ENCODE measurements at regions not wholly inside any gene's neighbourhood (a gene's known extent, or its start where the extent isn't known, plus 50 kb on each side); places are given as distances from the start of the nearest gene placed in this dataset.

GRCh38 chr5:85452322-85453025 is 1067.8 kb upstream of the EDIL3 start (continued):
- TF ChIP-seq RAD21 (IDR thresholded peaks at IDR 0.05): no peak

DNA sequence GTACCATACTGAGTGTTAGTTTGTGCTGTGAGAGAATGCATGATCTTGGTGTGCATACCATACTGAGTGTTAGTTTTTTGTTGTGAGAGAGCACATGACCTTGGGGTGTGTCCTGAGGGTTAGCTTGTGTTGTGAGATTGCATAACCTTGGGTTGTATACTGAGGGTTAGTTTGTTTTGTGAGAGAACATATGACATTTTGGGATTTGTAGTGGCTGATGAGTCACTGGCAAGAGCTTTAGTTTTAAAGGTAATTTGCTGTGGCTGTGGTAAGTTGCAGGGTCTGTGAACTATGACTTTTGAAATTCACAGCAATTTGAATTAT is 1068.3 kb upstream of the EDIL3 start:
- H3K36me3 ChIP-seq (ENCODE audit: control insufficient read depth in 4 of 4, insufficient read depth in 3 of 4, low read depth in 1 of 4, low read length in 3 of 4): no peaks in the 10 kb centered on the region
- no peak overlapping the region for H3K27ac ChIP-seq (ENCODE audit: low read depth in 1 of 2, low read length in 2 of 2)
- TF ChIP-seq YY1 (IDR thresholded peaks at IDR 0.05) (no peak), RAD21 (IDR thresholded peaks at IDR 0.05) (peak in 1 of 2 donors; percentile 6), MAX (IDR thresholded peaks at IDR 0.05) (no peak), ATF3 (IDR thresholded peaks at IDR 0.05) (peak; percentile 53), RXRA (IDR thresholded peaks at IDR 0.05) (peak in 1 of 2 donors; percentile 48), JUND (IDR thresholded peaks at IDR 0.05) (peak; percentile 36 to 73), HNF4A (conservative IDR thresholded peaks at IDR 0.05) (peak; percentile 7 to 32), GABPA (IDR thresholded peaks at IDR 0.05 in 1 of 2, conservative IDR thresholded peaks at IDR 0.05 in 1 of 2) (no peak)
- TF ChIP-seq, protein P1, sequence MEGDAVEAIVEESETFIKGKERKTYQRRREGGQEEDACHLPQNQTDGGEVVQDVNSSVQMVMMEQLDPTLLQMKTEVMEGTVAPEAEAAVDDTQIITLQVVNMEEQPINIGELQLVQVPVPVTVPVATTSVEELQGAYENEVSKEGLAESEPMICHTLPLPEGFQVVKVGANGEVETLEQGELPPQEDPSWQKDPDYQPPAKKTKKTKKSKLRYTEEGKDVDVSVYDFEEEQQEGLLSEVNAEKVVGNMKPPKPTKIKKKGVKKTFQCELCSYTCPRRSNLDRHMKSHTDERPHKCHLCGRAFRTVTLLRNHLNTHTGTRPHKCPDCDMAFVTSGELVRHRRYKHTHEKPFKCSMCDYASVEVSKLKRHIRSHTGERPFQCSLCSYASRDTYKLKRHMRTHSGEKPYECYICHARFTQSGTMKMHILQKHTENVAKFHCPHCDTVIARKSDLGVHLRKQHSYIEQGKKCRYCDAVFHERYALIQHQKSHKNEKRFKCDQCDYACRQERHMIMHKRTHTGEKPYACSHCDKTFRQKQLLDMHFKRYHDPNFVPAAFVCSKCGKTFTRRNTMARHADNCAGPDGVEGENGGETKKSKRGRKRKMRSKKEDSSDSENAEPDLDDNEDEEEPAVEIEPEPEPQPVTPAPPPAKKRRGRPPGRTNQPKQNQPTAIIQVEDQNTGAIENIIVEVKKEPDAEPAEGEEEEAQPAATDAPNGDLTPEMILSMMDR (IDR thresholded peaks at IDR 0.05; ENCODE audit: low read depth, low read length, missing input control): no peak
- TF ChIP-seq, protein P2, sequence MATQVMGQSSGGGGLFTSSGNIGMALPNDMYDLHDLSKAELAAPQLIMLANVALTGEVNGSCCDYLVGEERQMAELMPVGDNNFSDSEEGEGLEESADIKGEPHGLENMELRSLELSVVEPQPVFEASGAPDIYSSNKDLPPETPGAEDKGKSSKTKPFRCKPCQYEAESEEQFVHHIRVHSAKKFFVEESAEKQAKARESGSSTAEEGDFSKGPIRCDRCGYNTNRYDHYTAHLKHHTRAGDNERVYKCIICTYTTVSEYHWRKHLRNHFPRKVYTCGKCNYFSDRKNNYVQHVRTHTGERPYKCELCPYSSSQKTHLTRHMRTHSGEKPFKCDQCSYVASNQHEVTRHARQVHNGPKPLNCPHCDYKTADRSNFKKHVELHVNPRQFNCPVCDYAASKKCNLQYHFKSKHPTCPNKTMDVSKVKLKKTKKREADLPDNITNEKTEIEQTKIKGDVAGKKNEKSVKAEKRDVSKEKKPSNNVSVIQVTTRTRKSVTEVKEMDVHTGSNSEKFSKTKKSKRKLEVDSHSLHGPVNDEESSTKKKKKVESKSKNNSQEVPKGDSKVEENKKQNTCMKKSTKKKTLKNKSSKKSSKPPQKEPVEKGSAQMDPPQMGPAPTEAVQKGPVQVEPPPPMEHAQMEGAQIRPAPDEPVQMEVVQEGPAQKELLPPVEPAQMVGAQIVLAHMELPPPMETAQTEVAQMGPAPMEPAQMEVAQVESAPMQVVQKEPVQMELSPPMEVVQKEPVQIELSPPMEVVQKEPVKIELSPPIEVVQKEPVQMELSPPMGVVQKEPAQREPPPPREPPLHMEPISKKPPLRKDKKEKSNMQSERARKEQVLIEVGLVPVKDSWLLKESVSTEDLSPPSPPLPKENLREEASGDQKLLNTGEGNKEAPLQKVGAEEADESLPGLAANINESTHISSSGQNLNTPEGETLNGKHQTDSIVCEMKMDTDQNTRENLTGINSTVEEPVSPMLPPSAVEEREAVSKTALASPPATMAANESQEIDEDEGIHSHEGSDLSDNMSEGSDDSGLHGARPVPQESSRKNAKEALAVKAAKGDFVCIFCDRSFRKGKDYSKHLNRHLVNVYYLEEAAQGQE (IDR thresholded peaks at IDR 0.05): no peak
- no peaks in the 10 kb centered on the region for H3K4me1 ChIP-seq (ENCODE audit: control insufficient read depth in 4 of 4, insufficient read depth in 4 of 4, low read length in 3 of 4)
- H3K9me3 ChIP-seq (ENCODE audit: control insufficient read depth in 4 of 4, low read length in 3 of 4): no peaks in the 10 kb centered on the region
- no peak overlapping the region for H3K4me3 ChIP-seq (ENCODE audit: low read depth in 1 of 3, low read length in 3 of 3)
- H3K27me3 ChIP-seq (ENCODE audit: control insufficient read depth in 4 of 4, insufficient read depth in 4 of 4, low read length in 3 of 4): no peaks in the 10 kb centered on the region
- no peak for DNase-seq (ENCODE audit: low spot score)
- no peak overlapping the region for H3K9ac ChIP-seq (ENCODE audit: low read depth in 1 of 2, low read length in 2 of 2)

DNA sequence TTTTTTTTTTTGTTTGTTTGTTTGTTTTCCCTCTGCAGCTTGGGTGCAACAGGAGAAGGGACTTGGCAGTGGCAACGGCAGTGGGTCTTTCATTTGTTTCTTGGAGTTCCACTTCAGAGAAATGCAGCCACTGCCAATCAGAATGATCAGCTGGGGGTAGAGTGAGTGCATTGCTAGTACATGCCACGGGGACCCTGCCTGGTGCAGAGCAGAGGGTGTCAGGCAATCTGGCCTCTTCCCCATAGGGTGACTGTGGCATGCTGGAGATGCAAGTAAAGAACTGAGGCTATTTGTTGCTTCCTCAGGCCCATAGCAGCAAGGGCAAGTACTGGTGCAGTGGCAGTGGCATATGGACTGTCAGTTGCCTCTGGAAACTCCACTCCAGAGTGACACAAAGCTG is 1073.6 kb upstream of the EDIL3 start:
- 74% methylated on average over 2 of the region's 2 CpGs for WGBS

More for the DNA sequence above, 1073.6 kb upstream of the EDIL3 start:
- TF ChIP-seq RXRA (IDR thresholded peaks at IDR 0.05) (no peak), RAD21 (IDR thresholded peaks at IDR 0.05) (no peak), HNF4G (IDR thresholded peaks at IDR 0.05) (no peak), MAX (IDR thresholded peaks at IDR 0.05) (no peak)
- TF ChIP-seq, protein P2 (IDR thresholded peaks at IDR 0.05): no peak
- no peak overlapping the region for H3K27ac ChIP-seq (ENCODE audit: low read depth in 1 of 2, low read length in 2 of 2)
- no peaks in the 10 kb centered on the region for H3K36me3 ChIP-seq (ENCODE audit: control insufficient read depth in 4 of 4, insufficient read depth in 3 of 4, low read depth in 1 of 4, low read length in 3 of 4)
- peaks cover 0 to 3% (median 0%) of the 10 kb centered on the region in 4 donors for H3K4me1 ChIP-seq (ENCODE audit: control insufficient read depth in 4 of 4, insufficient read depth in 4 of 4, low read length in 3 of 4)
- no peaks in the 10 kb centered on the region for H3K27me3 ChIP-seq (ENCODE audit: control insufficient read depth in 4 of 4, insufficient read depth in 4 of 4, low read length in 3 of 4)
- H3K4me3 ChIP-seq (ENCODE audit: low read depth in 1 of 3, low read length in 3 of 3): no peak overlapping the region
- DNase-seq (ENCODE audit: low spot score): no peak
- H3K9me3 ChIP-seq (ENCODE audit: control insufficient read depth in 4 of 4, low read length in 3 of 4): no peaks in the 10 kb centered on the region
- H3K9ac ChIP-seq (ENCODE audit: low read depth in 1 of 2, low read length in 2 of 2): no peak overlapping the region

Measured in liver (tissue), 8 donors.